NT2/D1 (cell line): ENCODE measurements at regions not wholly inside any gene's neighbourhood (a gene's known extent, or its start where the extent isn't known, plus 50 kb on each side); places are given as distances from the start of the nearest gene placed in this dataset.

ENCODE experiments used
- DNase-seq: peaks from one replicate; pipeline ENCODE4 v3.0.0-alpha.2; 2011; ENCODE audit warnings: low read depth, low spot score
- H3K27me3 ChIP-seq: 2 replicates; pipeline ENCODE4 v1.6.0; 2011; ENCODE audit warnings: mild to moderate bottlenecking; ENCODE audit not compliant: insufficient read length, insufficient read depth
- H3K36me3 ChIP-seq: 2 replicates; pipeline ENCODE4 v1.6.1; 2011; ENCODE audit warnings: mild to moderate bottlenecking, low read length, mixed read lengths; ENCODE audit not compliant: insufficient read depth, insufficient read length
- H3K4me1 ChIP-seq: 2 replicates; pipeline ENCODE4 v1.5.1; 2011; ENCODE audit not compliant: insufficient read depth, insufficient read length
- H3K4me3 ChIP-seq: 2 replicates; pipeline ENCODE4 v1.5.1; 2011; ENCODE audit warnings: low read depth; ENCODE audit not compliant: insufficient read length
- H3K9ac ChIP-seq: 2 replicates; pipeline ENCODE4 v1.6.0; 2011; ENCODE audit warnings: low read depth; ENCODE audit not compliant: insufficient read length
- H3K9me3 ChIP-seq: 2 replicates; pipeline ENCODE4 v1.5.1; 2011; ENCODE audit warnings: mild to moderate bottlenecking, low read length; ENCODE audit not compliant: insufficient read depth
- SUZ12 ChIP-seq: IDR thresholded peaks from 2 replicates; pipeline ENCODE4 v1.6.1; 2011; ENCODE audit not compliant: insufficient read length, insufficient read depth; ENCODE audit errors: extremely low read depth
- YY1 ChIP-seq: IDR thresholded peaks from 2 replicates; pipeline ENCODE4 v1.6.1; 2011; ENCODE audit not compliant: insufficient read length, insufficient read depth
- ZNF274 ChIP-seq: IDR thresholded peaks from 2 replicates; pipeline ENCODE4 v1.6.1; 2011; ENCODE audit warnings: mild to moderate bottlenecking, low read depth, low read length

- no peak overlapping the region for H3K9ac ChIP-seq
- TF ChIP-seq YY1, result no peak
- no peak for TF ChIP-seq SUZ12
- TF ChIP-seq ZNF274, result no peak
- no peak overlapping the region for H3K4me3 ChIP-seq
- no peaks in the 10 kb centered on the region for H3K27me3 ChIP-seq
- H3K9me3 ChIP-seq, result no peaks in the 10 kb centered on the region
- peaks cover 4% of the 10 kb centered on the region for H3K4me1 ChIP-seq
- no peaks in the 10 kb centered on the region for H3K36me3 ChIP-seq
- DNase-seq, result no peak
Observed at GRCh38 chr10:43002596-43002995, 74.3 kb upstream of the RET start.

GRCh38 chr10:43006490-43006889 lies 70.4 kb upstream of the RET start:
- Histone ChIP-seq H3K4me3 (no peak overlapping the region), H3K9ac (no peak overlapping the region), H3K4me1 (no peaks in the 10 kb centered on the region), H3K27me3 (no peaks in the 10 kb centered on the region), H3K9me3 (peaks cover 28% of the 10 kb centered on the region), H3K36me3 (no peaks in the 10 kb centered on the region)
- DNase-seq, result no peak
- TF ChIP-seq SUZ12 (no peak), YY1 (no peak), ZNF274 (no peak)

- H3K9me3 ChIP-seq, result peaks cover 68% of the 10 kb centered on the region
- H3K4me3 ChIP-seq, result no peak overlapping the region
Observed at GRCh38 chr10:43012578-43012977, 64.3 kb upstream of the RET start.

GRCh38 chr10:43013065-43013464 lies 63.8 kb upstream of the RET start:
- Histone ChIP-seq H3K4me1 (no peaks in the 10 kb centered on the region), H3K9ac (no peak overlapping the region), H3K27me3 (no peaks in the 10 kb centered on the region), H3K36me3 (no peaks in the 10 kb centered on the region), H3K9me3 (peaks cover 66% of the 10 kb centered on the region), H3K4me3 (no peak overlapping the region)
- TF ChIP-seq YY1, result no peak
- TF ChIP-seq ZNF274, result no peak
- TF ChIP-seq SUZ12, result no peak
- no peak for DNase-seq

More at GRCh38 chr10:43012578-43012977, 64.3 kb upstream of the RET start:
- TF ChIP-seq SUZ12 (no peak), YY1 (no peak), ZNF274 (no peak)
- peak; percentile 76 for DNase-seq
- H3K36me3 ChIP-seq, result no peaks in the 10 kb centered on the region
- H3K4me1 ChIP-seq, result no peaks in the 10 kb centered on the region
- H3K27me3 ChIP-seq, result no peaks in the 10 kb centered on the region
- H3K9ac ChIP-seq, result no peak overlapping the region

GRCh38 chr10:43024524-43024923 lies 52.3 kb upstream of the RET start:
- Histone ChIP-seq H3K9me3 (no peaks in the 10 kb centered on the region), H3K36me3 (no peaks in the 10 kb centered on the region), H3K9ac (no peak overlapping the region), H3K4me1 (peaks cover 16% of the 10 kb centered on the region), H3K4me3 (no peak overlapping the region), H3K27me3 (peaks cover 56% of the 10 kb centered on the region)
- no peak for DNase-seq
- TF ChIP-seq SUZ12 (no peak), YY1 (no peak), ZNF274 (no peak)

- H3K4me1 ChIP-seq, result peaks cover 16% of the 10 kb centered on the region
- H3K27me3 ChIP-seq, result peaks cover 61% of the 10 kb centered on the region
- no peak overlapping the region for H3K9ac ChIP-seq
- no peaks in the 10 kb centered on the region for H3K36me3 ChIP-seq
- TF ChIP-seq YY1 (no peak), ZNF274 (no peak), SUZ12 (no peak)
- H3K4me3 ChIP-seq, result no peak overlapping the region
- no peaks in the 10 kb centered on the region for H3K9me3 ChIP-seq
- DNase-seq, result no peak
Observed at GRCh38 chr10:43024942-43025700, 51.7 kb upstream of the RET start.

GRCh38 chr10:43026039-43026973 lies 50.6 kb upstream of the RET start:
- H3K36me3 ChIP-seq, result no peaks in the 10 kb centered on the region
- H3K27me3 ChIP-seq, result peaks cover 61% of the 10 kb centered on the region
- DNase-seq, result peak; percentile 30
- TF ChIP-seq ZNF274 (no peak), SUZ12 (no peak), YY1 (no peak)
- H3K9me3 ChIP-seq, result no peaks in the 10 kb centered on the region
- peak overlapping the region; percentile 56 for H3K9ac ChIP-seq
- peaks cover 16% of the 10 kb centered on the region for H3K4me1 ChIP-seq
- H3K4me3 ChIP-seq, result peak overlapping the region; percentile 24
